Common myeloid progenitor, CD34-positive (primary cell): ENCODE measurements at regions not wholly inside any gene's neighbourhood (a gene's known extent, or its start where the extent isn't known, plus 50 kb on each side); places are given as distances from the start of the nearest gene placed in this dataset.

Experiments
- CTCF ChIA-PET: fragments of 350-600 bp; sonication (Branson Sonifier 250); formaldehyde crosslinking; loops from one replicate; lab custom pipeline; 2021; ENCODE audit warnings: antibody characterized with exemption; lab: Charles Lee
- POLR2A ChIA-PET: fragments of 350-600 bp; sonication (Branson Sonifier 250); formaldehyde crosslinking; loops from one replicate; lab custom pipeline; 2021; ENCODE audit warnings: antibody characterized with exemption; lab: Charles Lee
- DNase-seq, 3 donors: peaks; one replicate each; pipeline versions ENCODE4 v3.0.0 to v3.0.0-alpha.2; 2013
- H3K27ac ChIP-seq, 2 experiments: 1 replicate in 1 of 2; 2 replicates in 1 of 2; pipeline ENCODE4 v1.7.0; 2013; ENCODE audit warnings: inconsistent platforms in 2 of 2, low read length in 2 of 2, mild to moderate bottlenecking in 2 of 2, low read depth in 1 of 2, moderate library complexity in 1 of 2; ENCODE audit not compliant: severe bottlenecking in 2 of 2, insufficient read depth in 1 of 2, poor library complexity in 1 of 2
- H3K27me3 ChIP-seq, 5 experiments: replicated peaks in 2 of 5; 1 replicate in 3 of 5; 2 replicates in 2 of 5; pipeline versions ENCODE4 v1.6.1 to v1.7.0; 2013; ENCODE audit warnings: low read length in 4 of 5, mild to moderate bottlenecking in 2 of 5, moderate library complexity in 2 of 5, inconsistent platforms in 1 of 5; ENCODE audit not compliant: insufficient read depth in 5 of 5, control insufficient read depth in 4 of 5
- H3K36me3 ChIP-seq, 4 experiments: 1 replicate in 2 of 4; 2 replicates in 2 of 4; pipeline versions ENCODE4 v1.6.1 to v1.7.0; 2013; ENCODE audit warnings: low read length in 3 of 4, control low read depth in 1 of 4, mild to moderate bottlenecking in 1 of 4; ENCODE audit not compliant: control insufficient read depth in 4 of 4, insufficient read depth in 4 of 4
- H3K4me1 ChIP-seq, 4 experiments: 1 replicate in 3 of 4; 2 replicates in 1 of 4; pipeline versions ENCODE4 v1.6.1 to v1.7.1; 2013; ENCODE audit warnings: low read length in 3 of 4, mild to moderate bottlenecking in 3 of 4, control low read depth in 1 of 4, inconsistent platforms in 1 of 4, moderate library complexity in 1 of 4; ENCODE audit not compliant: control insufficient read depth in 4 of 4, insufficient read depth in 4 of 4; ENCODE audit errors: control extremely low read depth in 1 of 4
- H3K4me3 ChIP-seq, 7 experiments: 1 replicate in 4 of 7; 2 replicates in 3 of 7; pipeline versions ENCODE4 v1.5.1 to v1.7.0; 2013; ENCODE audit warnings: mild to moderate bottlenecking in 7 of 7, low read length in 6 of 7, moderate library complexity in 6 of 7, inconsistent platforms in 2 of 7, low read depth in 2 of 7, control low read depth in 1 of 7; ENCODE audit not compliant: insufficient read depth in 4 of 7, control insufficient read depth in 1 of 7; ENCODE audit errors: extremely low read depth in 1 of 7
- H3K9me3 ChIP-seq, 5 experiments: 1 replicate in 4 of 5; 2 replicates in 1 of 5; pipeline versions ENCODE4 v1.6.1 to v1.7.1; 2013; ENCODE audit warnings: low read length in 4 of 5, mild to moderate bottlenecking in 2 of 5, inconsistent platforms in 1 of 5, low read depth in 1 of 5, moderate library complexity in 1 of 5; ENCODE audit not compliant: control insufficient read depth in 4 of 5, insufficient read depth in 2 of 5; ENCODE audit errors: control extremely low read depth in 1 of 5
- WGBS: methylation state at CpG from one replicate; pipeline ENCODE4 v1.1.5; 2013; ENCODE audit not compliant: insufficient coverage; 5-methylcytosine and 5-hydroxymethylcytosine counted together

DNA sequence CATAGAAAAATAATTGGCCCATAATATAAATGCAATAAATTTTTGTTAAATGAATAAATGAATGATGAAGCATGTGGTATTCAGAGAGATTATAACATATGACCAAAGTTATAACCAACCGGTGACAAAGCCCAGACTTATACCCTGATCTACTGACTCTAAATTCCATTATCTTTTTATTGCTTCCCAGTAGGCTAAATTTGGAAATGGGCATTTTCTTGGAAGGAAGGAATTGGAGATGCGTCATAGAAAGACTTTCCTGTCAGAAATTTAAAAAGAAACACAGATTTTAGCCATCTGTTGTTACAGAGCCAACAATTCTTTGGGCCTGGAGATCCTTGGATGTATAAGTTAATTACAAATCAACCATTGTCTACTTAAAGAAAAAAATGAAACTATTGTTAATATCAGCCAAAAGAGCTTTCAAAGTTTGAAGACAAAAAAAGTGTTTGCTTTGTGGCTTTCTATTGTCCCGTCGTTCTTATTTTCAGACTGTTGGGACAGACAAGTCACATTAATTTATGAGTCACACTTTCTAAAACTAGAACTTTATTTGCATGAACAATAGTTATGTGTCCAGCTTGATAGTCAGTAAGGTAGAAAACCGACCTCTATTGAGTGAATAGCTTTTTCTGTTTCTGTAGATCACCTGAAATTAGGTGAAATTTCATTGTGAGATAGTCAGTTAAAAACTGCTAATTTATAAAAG is 428.7 kb downstream of the GABRG2 start:
- H3K36me3 ChIP-seq, result no peaks in the 10 kb centered on the region
- no peaks in the 10 kb centered on the region for H3K4me1 ChIP-seq
- H3K9me3 ChIP-seq, result no peaks in the 10 kb centered on the region
- ChIA-PET CTCF (no interaction called here), POLR2A (no interaction called here)
- H3K27me3 ChIP-seq, result no peaks in the 10 kb centered on the region
- DNase-seq, result no peak
- WGBS, result 83% methylated on average over 1 of the region's 5 CpGs
- H3K4me3 ChIP-seq, result no peak overlapping the region
- no peak overlapping the region for H3K27ac ChIP-seq

DNA sequence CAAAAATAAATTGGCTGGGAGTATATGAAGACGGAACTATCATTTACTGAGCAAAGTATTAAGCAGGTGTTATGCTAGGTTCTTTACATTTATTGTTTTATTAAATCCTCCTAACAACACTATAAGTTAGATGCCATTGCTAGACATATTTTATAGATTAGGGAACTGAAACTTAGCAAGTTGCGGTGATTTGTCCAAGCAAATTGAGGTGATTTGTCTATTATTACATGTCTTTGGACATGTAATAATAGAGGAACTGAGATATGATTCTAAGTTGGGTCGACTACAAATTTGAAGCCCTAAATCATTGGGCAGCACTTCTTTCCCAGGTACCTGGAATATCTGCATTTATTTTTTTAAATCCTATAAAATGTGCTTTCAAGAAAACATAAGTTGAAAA is 429.9 kb downstream of the GABRG2 start:
- CTCF ChIA-PET, result no interaction called here
- POLR2A ChIA-PET, result no interaction called here
- H3K4me1 ChIP-seq, result no peaks in the 10 kb centered on the region
- H3K36me3 ChIP-seq, result no peaks in the 10 kb centered on the region
- H3K4me3 ChIP-seq, result no peak overlapping the region
- WGBS, result 100% methylated on average over 1 of the region's 3 CpGs
- H3K9me3 ChIP-seq, result no peaks in the 10 kb centered on the region
- H3K27me3 ChIP-seq, result no peaks in the 10 kb centered on the region
- DNase-seq, result no peak
- H3K27ac ChIP-seq, result no peak overlapping the region

DNA sequence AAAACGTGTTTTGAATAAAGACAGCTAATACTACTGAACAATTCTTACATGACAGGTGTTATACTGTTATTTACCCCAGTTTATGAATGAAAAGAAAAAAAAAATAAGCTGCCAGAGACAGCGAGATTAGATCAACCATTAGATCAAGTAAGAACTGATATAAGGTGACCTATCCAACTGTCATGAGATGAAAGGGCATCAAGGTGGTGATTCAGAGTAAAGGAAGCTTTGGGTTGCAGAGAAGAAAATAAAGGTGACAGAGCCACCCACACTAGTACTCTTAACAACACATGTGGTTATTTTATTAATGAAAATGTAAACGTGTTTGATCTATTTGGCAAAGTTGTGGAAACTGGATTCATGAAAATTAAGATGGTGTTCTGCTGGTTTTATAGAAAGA is 435.2 kb downstream of the GABRG2 start:
- Histone ChIP-seq H3K4me1 (no peaks in the 10 kb centered on the region), H3K27ac (no peak overlapping the region), H3K4me3 (no peak overlapping the region), H3K9me3 (no peaks in the 10 kb centered on the region), H3K27me3 (no peaks in the 10 kb centered on the region), H3K36me3 (no peaks in the 10 kb centered on the region)
- WGBS, result no CpG with 5 or more reads among the region's 3 CpGs
- POLR2A ChIA-PET, result no interaction called here
- DNase-seq, result no peak
- CTCF ChIA-PET, result no interaction called here

DNA sequence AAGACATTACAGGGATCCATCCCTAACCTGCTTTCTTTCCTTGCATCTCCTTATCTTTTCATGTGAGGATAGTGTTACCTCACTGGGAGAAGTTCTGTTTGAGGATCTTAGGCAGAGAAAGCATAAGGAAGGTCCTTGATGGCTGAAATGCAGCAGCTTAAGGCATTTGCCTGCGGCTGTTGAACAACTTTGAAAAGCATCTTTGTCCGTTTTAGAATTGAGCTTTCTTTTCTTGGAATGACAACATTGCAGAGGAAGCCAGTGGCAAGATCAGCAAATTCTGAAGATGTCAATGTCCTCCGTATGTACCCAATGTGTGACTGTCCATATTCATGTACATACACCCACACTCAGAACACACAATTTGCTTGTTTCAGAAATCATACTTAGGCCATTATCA is 436.2 kb downstream of the GABRG2 start:
- ChIA-PET POLR2A (no interaction called here), CTCF (no interaction called here)
- Histone ChIP-seq H3K9me3 (no peaks in the 10 kb centered on the region), H3K36me3 (no peaks in the 10 kb centered on the region), H3K27me3 (no peaks in the 10 kb centered on the region), H3K4me3 (no peak overlapping the region), H3K27ac (no peak overlapping the region), H3K4me1 (no peaks in the 10 kb centered on the region)
- no peak for DNase-seq
- 90% methylated on average over 3 of the region's 3 CpGs for whole genome bisulfite sequencing

DNA sequence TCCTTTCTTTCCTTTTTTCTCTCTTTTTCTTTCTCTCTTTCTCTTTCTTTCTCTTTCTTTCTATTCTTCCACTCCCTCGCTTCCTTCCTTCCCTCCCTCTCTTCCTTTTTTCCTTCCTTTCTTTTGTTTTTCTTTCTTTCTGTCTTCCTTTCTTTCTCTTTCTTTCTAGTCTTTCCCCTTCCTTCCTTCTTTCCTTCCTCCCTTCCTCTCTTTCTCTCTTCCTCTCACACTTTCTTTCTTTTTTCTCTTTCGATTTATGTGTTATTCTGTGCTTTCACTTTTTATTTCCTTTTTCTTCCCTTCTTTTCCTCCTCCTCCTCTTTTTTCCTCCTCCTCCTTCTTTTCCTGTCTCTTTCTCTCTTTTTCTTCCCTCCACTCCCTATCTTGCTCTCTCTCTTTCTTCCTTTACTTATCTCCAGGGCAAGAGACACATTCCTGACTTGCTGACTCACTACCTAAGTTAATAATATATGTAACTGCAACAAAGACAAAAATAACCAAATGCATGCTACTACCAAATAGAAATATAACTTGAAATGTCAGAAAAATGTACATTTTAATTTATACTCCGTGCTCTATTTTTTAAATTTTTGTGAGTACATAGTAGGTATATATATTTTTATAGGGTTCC is 445.5 kb downstream of the GABRG2 start:
- no peaks in the 10 kb centered on the region for H3K36me3 ChIP-seq
- WGBS, result 100% methylated on average over 2 of the region's 3 CpGs
- H3K4me3 ChIP-seq, result no peak overlapping the region
- DNase-seq, result no peak
- H3K27me3 ChIP-seq, result no peaks in the 10 kb centered on the region
- no peaks in the 10 kb centered on the region for H3K9me3 ChIP-seq
- ChIA-PET POLR2A (no interaction called here), CTCF (interaction anchor here (0.6 kb wide), 1 partner anchor 1155 kb away, joined by 4 read pairs; no protein-coding TSS in a partner anchor)
- no peak overlapping the region for H3K27ac ChIP-seq
- no peaks in the 10 kb centered on the region for H3K4me1 ChIP-seq

DNA sequence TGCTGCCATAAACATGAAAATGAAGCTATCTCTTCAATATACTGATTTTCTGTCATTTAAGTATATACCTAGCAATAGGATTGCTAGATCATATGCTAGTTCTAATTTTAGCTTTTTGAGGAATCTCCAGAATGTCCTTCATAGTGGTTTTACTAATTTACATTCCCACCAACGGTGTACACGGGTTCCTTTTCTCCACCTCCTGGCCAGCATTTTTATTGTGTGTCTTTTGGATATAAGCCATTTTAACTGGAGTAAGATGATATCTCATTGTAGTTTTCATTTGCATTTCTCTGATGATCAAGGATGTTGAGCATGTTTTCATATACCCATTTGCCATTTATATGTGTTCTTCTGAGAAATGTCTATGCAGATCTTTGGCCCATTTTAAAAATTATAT is 446.5 kb downstream of the GABRG2 start:
- WGBS, result no CpG with 5 or more reads among the region's 2 CpGs
- H3K4me1 ChIP-seq, result no peaks in the 10 kb centered on the region
- no peak overlapping the region for H3K27ac ChIP-seq
- no peaks in the 10 kb centered on the region for H3K36me3 ChIP-seq
- DNase-seq, result no peak
- H3K4me3 ChIP-seq, result no peak overlapping the region
- H3K9me3 ChIP-seq, result no peaks in the 10 kb centered on the region
- ChIA-PET CTCF (no interaction called here), POLR2A (no interaction called here)
- H3K27me3 ChIP-seq, result no peaks in the 10 kb centered on the region

DNA sequence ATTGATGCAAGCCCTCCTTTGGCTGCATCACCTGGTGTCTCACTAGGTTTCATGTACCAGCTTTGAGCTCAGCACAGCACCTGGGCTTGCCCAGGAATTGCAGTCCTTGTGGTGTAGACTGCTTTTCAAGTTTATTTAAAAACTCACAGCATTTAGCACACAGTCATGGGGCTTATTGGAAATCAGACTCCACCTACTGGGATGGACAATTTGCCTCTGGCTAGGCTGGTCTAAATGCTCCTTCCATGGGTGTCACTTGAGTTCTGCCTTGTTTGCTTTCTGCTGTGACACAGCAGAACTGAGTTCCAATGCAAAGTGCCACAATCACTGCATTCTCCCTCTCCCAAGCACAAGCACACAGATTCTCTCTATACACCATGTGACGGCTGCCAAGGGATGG is 453.3 kb downstream of the GABRG2 start:
- CTCF ChIA-PET, result no interaction called here
- DNase-seq, result no peak
- POLR2A ChIA-PET, result no interaction called here
- no peak overlapping the region for H3K4me3 ChIP-seq
- H3K27me3 ChIP-seq, result no peaks in the 10 kb centered on the region
- H3K9me3 ChIP-seq, result peaks cover 0 to 5% (median 1%) of the 10 kb centered on the region in 5 experiments
- no peak overlapping the region for H3K27ac ChIP-seq
- no peaks in the 10 kb centered on the region for H3K4me1 ChIP-seq
- 80% methylated on average over 1 of the region's 1 CpG for WGBS
- H3K36me3 ChIP-seq, result no peaks in the 10 kb centered on the region
